ENCODE measurements at regions not wholly inside any gene's neighbourhood (a gene's known extent, or its start where the extent isn't known, plus 50 kb on each side); places are given as distances from the start of the nearest gene placed in this dataset.

DNA sequence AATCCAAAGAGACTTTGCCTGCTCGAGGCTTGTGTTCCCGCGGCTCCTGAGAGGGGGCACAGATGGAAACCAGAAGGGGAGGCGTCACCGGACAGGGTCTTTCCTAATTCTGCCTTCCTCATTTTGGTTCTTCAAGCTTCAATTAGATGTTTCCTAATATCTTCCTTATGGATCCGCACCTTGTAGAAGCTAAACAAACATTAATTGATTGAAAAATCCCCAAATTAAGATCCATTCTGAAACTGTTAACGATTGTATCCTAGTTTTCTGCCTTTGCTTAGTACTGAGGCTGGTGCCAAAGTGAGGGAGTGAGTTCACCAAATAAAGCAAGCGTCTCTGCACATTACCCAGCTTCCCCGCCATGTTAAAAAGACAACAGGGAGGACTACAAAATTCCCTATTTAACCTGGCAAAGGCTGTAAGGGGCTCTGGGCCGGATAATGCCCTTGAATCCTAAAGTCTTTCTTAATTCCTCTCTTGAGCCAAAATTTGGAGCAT, 123.2 kb downstream of the GPX5 start:
- Histone ChIP-seq H3K36me3 (ENCODE audit: control insufficient read depth in 2 of 3, insufficient read depth in 3 of 3, low read length in 3 of 3) (no peaks in the 10 kb centered on the region), H3K9ac (ENCODE audit: low read length in 3 of 3) (peak overlapping the region in 1 of 3 donors; percentile 98), H3K9me3 (ENCODE audit: control insufficient read depth in 2 of 3, insufficient read depth in 1 of 3, low read length in 3 of 3) (no peaks in the 10 kb centered on the region), H3K4me3 (ENCODE audit: low read length in 3 of 3) (peak overlapping the region in 2 of 3 donors; percentile 42 to 96), H3K27me3 (ENCODE audit: control insufficient read depth, insufficient read depth, low read length) (no peaks in the 10 kb centered on the region), H3K4me1 (ENCODE audit: control insufficient read depth in 2 of 3, insufficient read depth in 2 of 3, low read depth in 1 of 3, low read length in 3 of 3) (peaks cover 0 to 3% (median 0%) of the 10 kb centered on the region in 3 donors), H3K27ac (ENCODE audit: low read depth in 2 of 2, low read length in 2 of 2) (no peak overlapping the region)
- FAIRE-seq = no peak
- peak in 1 of 5 donors; percentile 7 for DNase-seq
- TF ChIP-seq, protein P1, sequence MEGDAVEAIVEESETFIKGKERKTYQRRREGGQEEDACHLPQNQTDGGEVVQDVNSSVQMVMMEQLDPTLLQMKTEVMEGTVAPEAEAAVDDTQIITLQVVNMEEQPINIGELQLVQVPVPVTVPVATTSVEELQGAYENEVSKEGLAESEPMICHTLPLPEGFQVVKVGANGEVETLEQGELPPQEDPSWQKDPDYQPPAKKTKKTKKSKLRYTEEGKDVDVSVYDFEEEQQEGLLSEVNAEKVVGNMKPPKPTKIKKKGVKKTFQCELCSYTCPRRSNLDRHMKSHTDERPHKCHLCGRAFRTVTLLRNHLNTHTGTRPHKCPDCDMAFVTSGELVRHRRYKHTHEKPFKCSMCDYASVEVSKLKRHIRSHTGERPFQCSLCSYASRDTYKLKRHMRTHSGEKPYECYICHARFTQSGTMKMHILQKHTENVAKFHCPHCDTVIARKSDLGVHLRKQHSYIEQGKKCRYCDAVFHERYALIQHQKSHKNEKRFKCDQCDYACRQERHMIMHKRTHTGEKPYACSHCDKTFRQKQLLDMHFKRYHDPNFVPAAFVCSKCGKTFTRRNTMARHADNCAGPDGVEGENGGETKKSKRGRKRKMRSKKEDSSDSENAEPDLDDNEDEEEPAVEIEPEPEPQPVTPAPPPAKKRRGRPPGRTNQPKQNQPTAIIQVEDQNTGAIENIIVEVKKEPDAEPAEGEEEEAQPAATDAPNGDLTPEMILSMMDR (IDR thresholded peaks at IDR 0.05; ENCODE audit: borderline replicate concordance, extremely low read depth, insufficient read depth) = no peak
- intact Hi-C loops (cut with DNase I) = no loop called here

DNA sequence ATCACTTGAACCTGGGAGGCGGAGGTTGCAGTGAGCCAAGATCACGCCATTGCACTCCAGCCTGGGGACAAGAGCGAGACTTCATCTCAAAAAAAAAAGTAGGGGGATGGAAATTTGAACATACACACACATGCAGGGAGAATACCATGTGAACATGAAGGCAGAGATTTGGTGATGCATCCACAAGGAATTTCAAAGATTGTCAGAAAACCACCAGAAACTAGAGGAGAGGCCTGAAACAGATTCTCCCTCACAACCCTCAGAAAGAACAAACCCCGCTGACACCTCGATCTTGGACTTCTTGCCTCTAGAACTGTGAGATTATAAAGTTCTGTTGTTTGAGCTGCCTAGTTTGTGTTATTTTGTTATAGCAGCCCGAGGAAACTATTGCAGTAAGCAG, 125.5 kb downstream of the GPX5 start:
- no peaks in the 10 kb centered on the region for H3K27me3 ChIP-seq (ENCODE audit: control insufficient read depth, insufficient read depth, low read length)
- intact Hi-C loops (cut with DNase I) = no loop called here

DNA sequence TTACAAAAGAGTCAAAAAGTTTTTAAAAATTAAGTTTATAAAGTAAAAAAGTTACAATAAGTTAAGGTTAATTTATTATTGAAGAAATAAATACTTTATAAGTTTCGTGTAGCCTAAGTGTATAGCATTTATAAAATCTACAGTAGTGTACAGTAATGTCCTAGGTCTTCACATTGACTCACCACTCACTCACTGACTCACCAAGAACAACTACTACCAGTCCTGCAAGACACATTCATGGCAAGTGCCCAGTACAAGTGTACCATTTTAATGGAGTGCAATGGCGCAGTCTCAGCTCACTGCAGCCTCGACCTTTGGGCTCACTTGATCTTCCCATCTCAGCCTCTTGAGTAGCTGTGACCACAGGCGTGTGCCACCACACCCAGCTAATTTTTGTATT, 128.2 kb downstream of the GPX5 start:
- no peaks in the 10 kb centered on the region for H3K4me1 ChIP-seq (ENCODE audit: control insufficient read depth in 2 of 3, insufficient read depth in 2 of 3, low read depth in 1 of 3, low read length in 3 of 3)
- intact Hi-C loops (cut with DNase I) = no loop called here

More for the DNA sequence above, 125.5 kb downstream of the GPX5 start:
- Histone ChIP-seq H3K36me3 (ENCODE audit: control insufficient read depth in 2 of 3, insufficient read depth in 3 of 3, low read length in 3 of 3) (no peaks in the 10 kb centered on the region), H3K27ac (ENCODE audit: low read depth in 2 of 2, low read length in 2 of 2) (no peak overlapping the region), H3K9ac (ENCODE audit: low read length in 3 of 3) (no peak overlapping the region), H3K4me1 (ENCODE audit: control insufficient read depth in 2 of 3, insufficient read depth in 2 of 3, low read depth in 1 of 3, low read length in 3 of 3) (peaks cover 0 to 3% (median 0%) of the 10 kb centered on the region in 3 donors), H3K9me3 (ENCODE audit: control insufficient read depth in 2 of 3, insufficient read depth in 1 of 3, low read length in 3 of 3) (no peaks in the 10 kb centered on the region), H3K4me3 (ENCODE audit: low read length in 3 of 3) (no peak overlapping the region)
- TF ChIP-seq, protein P1 (IDR thresholded peaks at IDR 0.05; ENCODE audit: borderline replicate concordance, extremely low read depth, insufficient read depth) = no peak
- no peak for FAIRE-seq
- DNase-seq = no peak

More for the DNA sequence above, 128.2 kb downstream of the GPX5 start:
- Histone ChIP-seq H3K9ac (ENCODE audit: low read length in 3 of 3) (no peak overlapping the region), H3K27me3 (ENCODE audit: control insufficient read depth, insufficient read depth, low read length) (peaks cover 3% of the 10 kb centered on the region), H3K9me3 (ENCODE audit: control insufficient read depth in 2 of 3, insufficient read depth in 1 of 3, low read length in 3 of 3) (no peaks in the 10 kb centered on the region), H3K36me3 (ENCODE audit: control insufficient read depth in 2 of 3, insufficient read depth in 3 of 3, low read length in 3 of 3) (no peaks in the 10 kb centered on the region), H3K4me3 (ENCODE audit: low read length in 3 of 3) (no peak overlapping the region), H3K27ac (ENCODE audit: low read depth in 2 of 2, low read length in 2 of 2) (no peak overlapping the region)
- no peak for DNase-seq
- FAIRE-seq = no peak
- TF ChIP-seq, protein P1 (IDR thresholded peaks at IDR 0.05; ENCODE audit: borderline replicate concordance, extremely low read depth, insufficient read depth) = no peak

Data from kidney (tissue), 13 donors.